ENCODE measurements at regions not wholly inside any gene's neighbourhood (a gene's known extent, or its start where the extent isn't known, plus 50 kb on each side); places are given as distances from the start of the nearest gene placed in this dataset.

DNA sequence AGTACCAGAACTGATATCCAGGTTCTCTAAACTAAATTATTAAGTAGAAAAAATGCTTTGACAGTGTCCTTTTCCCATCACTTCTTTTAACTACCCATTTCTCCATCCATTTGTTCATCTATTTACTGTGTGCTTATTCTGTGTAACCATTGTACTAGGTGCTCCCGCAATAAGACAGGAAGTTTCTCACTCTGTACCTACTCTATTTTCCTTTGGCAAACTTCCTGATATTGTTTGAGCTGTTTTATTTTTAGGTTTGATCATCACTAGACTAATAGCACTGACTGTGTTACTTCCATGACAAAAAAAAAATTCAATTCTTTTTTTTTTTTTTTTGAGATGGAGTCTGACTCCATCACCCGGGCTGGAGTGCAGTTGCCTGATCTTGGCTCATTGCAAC is 102.5 kb upstream of the CASK start:
- DNase-seq = no peak
- Histone ChIP-seq H3K4me1 (ENCODE audit: control insufficient read depth, insufficient read depth, low read length, poor library complexity, severe bottlenecking) (no peaks in the 10 kb centered on the region), H3K27ac (ENCODE audit: insufficient read depth, low read length, poor library complexity, severe bottlenecking) (no peak overlapping the region), H3K36me3 (ENCODE audit: control insufficient read depth, insufficient read depth, low read length) (no peaks in the 10 kb centered on the region), H3K27me3 (ENCODE audit: control insufficient read depth, insufficient read depth, low read length) (no peaks in the 10 kb centered on the region), H3K4me3 (ENCODE audit: low read depth, low read length) (no peak overlapping the region), H3K9me3 (ENCODE audit: control insufficient read depth in 2 of 2, low read length in 2 of 2) (no peaks in the 10 kb centered on the region)
- H3K4me1 Mint-ChIP-seq = peaks cover 0 to 4% (median 0%) of the 10 kb centered on the region in 4 donors
- no peak overlapping the region for H3K4me3 Mint-ChIP-seq
- H3K36me3 Mint-ChIP-seq = no peaks in the 10 kb centered on the region
- peaks cover 0 to 6% (median 1%) of the 10 kb centered on the region in 7 donors for H3K9me3 Mint-ChIP-seq
- H3K27ac Mint-ChIP-seq = no peak overlapping the region
- no peaks in the 10 kb centered on the region for H3K27me3 Mint-ChIP-seq
- no peak for ATAC-seq (ENCODE audit: low read depth in 2 of 2)

DNA sequence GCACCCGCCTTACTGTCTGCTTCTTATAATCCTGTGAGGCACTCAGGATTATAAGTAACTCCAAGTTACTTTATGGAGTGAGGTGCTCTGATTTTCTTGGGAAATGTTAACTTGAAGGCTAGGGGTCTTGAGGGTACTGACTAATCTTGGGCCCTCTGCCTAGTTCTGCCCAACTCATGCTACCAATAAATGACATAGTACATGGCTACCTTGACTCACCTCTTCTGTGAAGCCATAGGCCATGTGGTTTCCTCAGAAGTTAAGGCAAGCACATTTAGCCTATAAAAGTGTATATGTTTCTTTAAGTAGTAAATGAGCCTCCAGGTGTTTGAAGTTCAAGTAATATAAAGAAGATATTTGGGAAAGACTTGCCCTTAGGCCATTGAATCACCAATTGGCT is 99.8 kb upstream of the CASK start:
- Histone ChIP-seq H3K9me3 (ENCODE audit: control insufficient read depth in 2 of 2, low read length in 2 of 2) (no peaks in the 10 kb centered on the region), H3K4me3 (ENCODE audit: low read depth, low read length) (no peak overlapping the region), H3K4me1 (ENCODE audit: control insufficient read depth, insufficient read depth, low read length, poor library complexity, severe bottlenecking) (peaks cover 6% of the 10 kb centered on the region), H3K27me3 (ENCODE audit: control insufficient read depth, insufficient read depth, low read length) (no peaks in the 10 kb centered on the region), H3K36me3 (ENCODE audit: control insufficient read depth, insufficient read depth, low read length) (no peaks in the 10 kb centered on the region), H3K27ac (ENCODE audit: insufficient read depth, low read length, poor library complexity, severe bottlenecking) (no peak overlapping the region)
- Mint-ChIP-seq H3K4me1 (peaks cover 4 to 16% (median 9%) of the 10 kb centered on the region in 4 donors), H3K36me3 (no peaks in the 10 kb centered on the region), H3K9me3 (peaks cover 0 to 6% (median 0%) of the 10 kb centered on the region in 7 donors), H3K4me3 (no peak overlapping the region), H3K27me3 (no peaks in the 10 kb centered on the region), H3K27ac (no peak overlapping the region)
- ATAC-seq (ENCODE audit: low read depth in 2 of 2) (no peak), DNase-seq (no peak)

DNA sequence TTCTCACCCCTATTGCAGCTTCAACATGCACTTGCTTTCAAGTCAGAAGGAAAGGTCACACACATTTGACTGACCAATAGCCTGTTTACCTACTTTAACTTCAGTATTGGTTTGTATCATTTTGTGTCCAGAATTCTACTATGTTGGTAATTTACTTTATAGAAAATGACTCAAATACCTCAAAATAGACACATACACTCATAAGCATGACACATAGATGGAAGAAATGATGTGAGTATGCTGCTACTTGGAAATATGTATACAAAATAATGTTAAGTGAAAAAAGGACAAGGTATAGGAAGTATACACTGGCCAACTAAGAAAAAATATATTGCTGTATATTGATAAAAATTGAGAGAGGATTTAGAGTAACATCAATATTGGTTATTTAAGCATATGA is 98.8 kb upstream of the CASK start:
- H3K27me3 ChIP-seq (ENCODE audit: control insufficient read depth, insufficient read depth, low read length) = no peaks in the 10 kb centered on the region
- no peaks in the 10 kb centered on the region for H3K36me3 ChIP-seq (ENCODE audit: control insufficient read depth, insufficient read depth, low read length)
- no peak for DNase-seq
- H3K27ac Mint-ChIP-seq = no peak overlapping the region
- no peak overlapping the region for H3K27ac ChIP-seq (ENCODE audit: insufficient read depth, low read length, poor library complexity, severe bottlenecking)
- H3K27me3 Mint-ChIP-seq = no peaks in the 10 kb centered on the region
- no peaks in the 10 kb centered on the region for H3K9me3 ChIP-seq (ENCODE audit: control insufficient read depth in 2 of 2, low read length in 2 of 2)
- H3K4me1 Mint-ChIP-seq = peaks cover 4 to 16% (median 9%) of the 10 kb centered on the region in 4 donors
- peaks cover 6% of the 10 kb centered on the region for H3K4me1 ChIP-seq (ENCODE audit: control insufficient read depth, insufficient read depth, low read length, poor library complexity, severe bottlenecking)
- no peak for ATAC-seq (ENCODE audit: low read depth in 2 of 2)
- H3K4me3 Mint-ChIP-seq = no peak overlapping the region
- H3K36me3 Mint-ChIP-seq = no peaks in the 10 kb centered on the region
- peaks cover 0 to 6% (median 0%) of the 10 kb centered on the region in 7 donors for H3K9me3 Mint-ChIP-seq
- no peak overlapping the region for H3K4me3 ChIP-seq (ENCODE audit: low read depth, low read length)

DNA sequence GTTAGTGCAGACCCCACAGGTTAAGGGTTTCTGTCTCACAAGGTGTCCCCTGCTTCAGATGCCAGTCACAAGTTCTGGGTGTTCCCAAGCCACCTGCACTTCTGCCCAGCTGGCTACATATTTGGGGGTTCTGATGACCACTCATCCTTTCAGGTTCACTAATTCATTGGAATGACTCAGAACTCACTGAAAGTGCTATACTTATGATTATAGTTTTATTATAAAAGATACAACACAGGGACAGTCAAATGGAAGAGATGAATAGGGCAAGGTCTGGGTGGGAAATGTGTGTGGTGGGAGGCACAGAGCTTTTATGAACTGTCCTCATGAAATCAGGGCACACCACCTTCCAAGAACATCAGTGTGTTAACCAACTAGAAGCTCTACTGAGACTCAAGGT is 97.7 kb upstream of the CASK start:
- Mint-ChIP-seq H3K27ac (no peak overlapping the region), H3K4me1 (peaks cover 4 to 16% (median 9%) of the 10 kb centered on the region in 4 donors), H3K27me3 (no peaks in the 10 kb centered on the region), H3K36me3 (no peaks in the 10 kb centered on the region), H3K4me3 (no peak overlapping the region), H3K9me3 (no peaks in the 10 kb centered on the region)
- ATAC-seq (ENCODE audit: low read depth in 2 of 2) = no peak
- DNase-seq = no peak
- H3K9me3 ChIP-seq (ENCODE audit: control insufficient read depth in 2 of 2, low read length in 2 of 2) = no peaks in the 10 kb centered on the region
- no peaks in the 10 kb centered on the region for H3K27me3 ChIP-seq (ENCODE audit: control insufficient read depth, insufficient read depth, low read length)
- peaks cover 6% of the 10 kb centered on the region for H3K4me1 ChIP-seq (ENCODE audit: control insufficient read depth, insufficient read depth, low read length, poor library complexity, severe bottlenecking)
- H3K27ac ChIP-seq (ENCODE audit: insufficient read depth, low read length, poor library complexity, severe bottlenecking) = no peak overlapping the region
- no peaks in the 10 kb centered on the region for H3K36me3 ChIP-seq (ENCODE audit: control insufficient read depth, insufficient read depth, low read length)
- H3K4me3 ChIP-seq (ENCODE audit: low read depth, low read length) = no peak overlapping the region

DNA sequence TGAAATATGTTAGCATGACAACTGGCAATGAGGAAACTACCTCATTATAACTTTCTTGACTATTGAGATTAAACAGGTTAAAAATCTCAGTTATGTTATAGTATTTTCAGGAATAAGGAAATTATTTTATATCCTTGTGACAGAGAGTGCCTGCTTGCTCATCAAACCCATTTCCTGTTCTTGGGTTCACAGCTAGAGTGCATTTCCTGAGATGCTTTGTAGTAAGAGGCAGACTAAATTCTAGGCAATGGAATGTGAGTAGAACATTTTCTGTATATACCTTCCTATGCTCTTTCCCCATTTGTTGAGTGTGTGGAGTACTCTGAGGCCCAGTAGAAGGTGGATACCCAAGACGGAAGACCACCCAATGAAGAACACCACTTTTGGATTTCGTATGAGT is 96.9 kb upstream of the CASK start:
- Histone ChIP-seq H3K4me1 (ENCODE audit: control insufficient read depth, insufficient read depth, low read length, poor library complexity, severe bottlenecking) (peaks cover 6% of the 10 kb centered on the region), H3K9me3 (ENCODE audit: control insufficient read depth in 2 of 2, low read length in 2 of 2) (no peaks in the 10 kb centered on the region), H3K36me3 (ENCODE audit: control insufficient read depth, insufficient read depth, low read length) (no peaks in the 10 kb centered on the region), H3K27ac (ENCODE audit: insufficient read depth, low read length, poor library complexity, severe bottlenecking) (no peak overlapping the region), H3K4me3 (ENCODE audit: low read depth, low read length) (peak overlapping the region; percentile 19), H3K27me3 (ENCODE audit: control insufficient read depth, insufficient read depth, low read length) (no peaks in the 10 kb centered on the region)
- Mint-ChIP-seq H3K36me3 (no peaks in the 10 kb centered on the region), H3K27me3 (no peaks in the 10 kb centered on the region), H3K27ac (no peak overlapping the region), H3K4me3 (no peak overlapping the region), H3K4me1 (peaks cover 4 to 16% (median 9%) of the 10 kb centered on the region in 4 donors), H3K9me3 (no peaks in the 10 kb centered on the region)
- DNase-seq (peak in 1 of 3 donors; percentile 36), ATAC-seq (ENCODE audit: low read depth in 2 of 2) (peak in 1 of 2 donors; percentile 43)

DNA sequence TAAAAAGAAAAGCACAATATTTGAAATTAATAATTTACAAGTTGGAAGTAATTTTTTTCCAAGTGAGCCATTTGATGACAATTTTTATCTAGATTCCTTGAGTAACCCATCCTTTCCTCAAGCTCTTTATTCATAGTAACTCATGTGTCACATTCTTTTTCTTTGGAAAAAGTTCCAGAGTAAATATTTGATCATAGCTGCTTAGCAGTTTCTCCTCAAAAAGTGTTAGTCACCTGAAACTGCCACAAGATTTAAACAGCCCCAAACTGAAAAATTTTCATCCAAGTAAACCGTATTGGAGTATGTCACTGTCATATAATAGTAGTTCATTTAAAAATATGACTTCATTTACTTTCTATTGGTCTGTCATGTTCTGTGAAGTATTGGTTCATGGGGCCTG is 94.6 kb upstream of the CASK start:
- DNase-seq (no peak), ATAC-seq (ENCODE audit: low read depth in 2 of 2) (no peak)
- Mint-ChIP-seq H3K36me3 (no peaks in the 10 kb centered on the region), H3K4me1 (peaks cover 4 to 16% (median 9%) of the 10 kb centered on the region in 4 donors), H3K27ac (no peak overlapping the region), H3K9me3 (peaks cover 0 to 2% (median 0%) of the 10 kb centered on the region in 7 donors), H3K4me3 (no peak overlapping the region), H3K27me3 (peaks cover 4% of the 10 kb centered on the region)
- H3K9me3 ChIP-seq (ENCODE audit: control insufficient read depth in 2 of 2, low read length in 2 of 2) = no peaks in the 10 kb centered on the region
- no peaks in the 10 kb centered on the region for H3K27me3 ChIP-seq (ENCODE audit: control insufficient read depth, insufficient read depth, low read length)
- no peaks in the 10 kb centered on the region for H3K36me3 ChIP-seq (ENCODE audit: control insufficient read depth, insufficient read depth, low read length)
- H3K4me3 ChIP-seq (ENCODE audit: low read depth, low read length) = no peak overlapping the region
- H3K27ac ChIP-seq (ENCODE audit: insufficient read depth, low read length, poor library complexity, severe bottlenecking) = no peak overlapping the region
- peaks cover 6% of the 10 kb centered on the region for H3K4me1 ChIP-seq (ENCODE audit: control insufficient read depth, insufficient read depth, low read length, poor library complexity, severe bottlenecking)

DNA sequence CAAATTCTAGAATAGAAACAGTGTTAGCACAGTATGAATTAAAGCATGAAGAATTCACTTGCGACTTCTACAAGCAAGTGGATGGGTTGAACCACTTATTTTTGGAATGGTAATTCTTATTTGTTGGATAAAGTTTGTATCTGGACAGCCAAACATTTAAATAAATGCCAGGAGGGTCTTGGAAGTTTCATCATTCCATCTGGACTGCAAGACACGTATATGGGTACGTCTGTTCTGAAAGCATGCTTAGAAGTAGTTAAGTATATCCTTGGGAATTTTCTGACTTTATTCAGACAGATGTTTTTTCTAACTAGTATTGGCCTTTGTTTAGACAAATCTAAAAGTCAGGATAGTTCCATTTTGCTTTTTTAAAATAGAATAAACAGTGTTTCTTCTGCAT is 77.5 kb upstream of the CASK start:
- Mint-ChIP-seq H3K36me3 (no peaks in the 10 kb centered on the region), H3K4me1 (no peaks in the 10 kb centered on the region), H3K27me3 (peaks cover 4% of the 10 kb centered on the region), H3K4me3 (no peak overlapping the region), H3K9me3 (peaks cover 0 to 5% (median 1%) of the 10 kb centered on the region in 7 donors), H3K27ac (no peak overlapping the region)
- ATAC-seq (ENCODE audit: low read depth in 2 of 2) (no peak), DNase-seq (no peak)
- no peak overlapping the region for H3K4me3 ChIP-seq (ENCODE audit: low read depth, low read length)
- H3K4me1 ChIP-seq (ENCODE audit: control insufficient read depth, insufficient read depth, low read length, poor library complexity, severe bottlenecking) = no peaks in the 10 kb centered on the region
- no peak overlapping the region for H3K27ac ChIP-seq (ENCODE audit: insufficient read depth, low read length, poor library complexity, severe bottlenecking)
- no peaks in the 10 kb centered on the region for H3K36me3 ChIP-seq (ENCODE audit: control insufficient read depth, insufficient read depth, low read length)
- H3K9me3 ChIP-seq (ENCODE audit: control insufficient read depth in 2 of 2, low read length in 2 of 2) = no peaks in the 10 kb centered on the region
- H3K27me3 ChIP-seq (ENCODE audit: control insufficient read depth, insufficient read depth, low read length) = no peaks in the 10 kb centered on the region

DNA sequence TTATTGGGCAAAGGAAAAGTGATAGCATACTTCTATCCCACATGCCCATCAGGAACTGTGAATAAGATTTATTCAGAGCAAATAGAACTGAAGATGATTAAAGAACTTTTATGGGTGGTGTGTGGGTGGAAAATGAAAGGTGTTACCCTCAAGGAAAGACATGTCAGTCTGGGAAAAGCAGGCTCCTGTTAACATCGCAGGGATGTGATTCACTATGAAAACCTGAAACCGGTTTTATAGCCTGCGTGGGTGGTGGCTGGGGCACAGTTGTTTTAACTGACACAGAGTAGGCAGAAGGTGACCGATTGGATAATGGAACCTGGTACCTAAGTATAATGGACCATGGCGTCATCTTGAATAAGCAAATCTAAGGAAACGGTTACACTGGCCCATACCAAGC is 61.3 kb upstream of the CASK start:
- H3K36me3 ChIP-seq (ENCODE audit: control insufficient read depth, insufficient read depth, low read length) = no peaks in the 10 kb centered on the region
- no peak overlapping the region for H3K4me3 ChIP-seq (ENCODE audit: low read depth, low read length)
- no peaks in the 10 kb centered on the region for H3K9me3 ChIP-seq (ENCODE audit: control insufficient read depth in 2 of 2, low read length in 2 of 2)
- H3K27ac Mint-ChIP-seq = no peak overlapping the region
- H3K4me1 ChIP-seq (ENCODE audit: control insufficient read depth, insufficient read depth, low read length, poor library complexity, severe bottlenecking) = no peaks in the 10 kb centered on the region
- no peaks in the 10 kb centered on the region for H3K36me3 Mint-ChIP-seq
- ATAC-seq (ENCODE audit: low read depth in 2 of 2) (no peak), DNase-seq (no peak)
- H3K27me3 Mint-ChIP-seq = peaks cover 4% of the 10 kb centered on the region
- H3K27me3 ChIP-seq (ENCODE audit: control insufficient read depth, insufficient read depth, low read length) = no peaks in the 10 kb centered on the region
- no peak overlapping the region for H3K4me3 Mint-ChIP-seq
- no peak overlapping the region for H3K27ac ChIP-seq (ENCODE audit: insufficient read depth, low read length, poor library complexity, severe bottlenecking)
- peaks cover 0 to 6% (median 2%) of the 10 kb centered on the region in 4 donors for H3K4me1 Mint-ChIP-seq
- H3K9me3 Mint-ChIP-seq = peaks cover 0 to 4% (median 2%) of the 10 kb centered on the region in 7 donors

All from CD4-positive, CD25-positive, alpha-beta regulatory T cell (primary cell).